Pulmonary artery endothelial cell (primary cell): ENCODE measurements at regions not wholly inside any gene's neighbourhood (a gene's known extent, or its start where the extent isn't known, plus 50 kb on each side); places are given as distances from the start of the nearest gene placed in this dataset.

Source experiments
- DNase-seq: peaks from one replicate; pipeline ENCODE4 v3.0.0-alpha.2; 2011; ENCODE audit warnings: low read depth, low spot score

- DNase-seq = no peak
These were observed 169.4 kb downstream of the WT1 start for GRCh38 chr11:32265911-32266310.

DNA sequence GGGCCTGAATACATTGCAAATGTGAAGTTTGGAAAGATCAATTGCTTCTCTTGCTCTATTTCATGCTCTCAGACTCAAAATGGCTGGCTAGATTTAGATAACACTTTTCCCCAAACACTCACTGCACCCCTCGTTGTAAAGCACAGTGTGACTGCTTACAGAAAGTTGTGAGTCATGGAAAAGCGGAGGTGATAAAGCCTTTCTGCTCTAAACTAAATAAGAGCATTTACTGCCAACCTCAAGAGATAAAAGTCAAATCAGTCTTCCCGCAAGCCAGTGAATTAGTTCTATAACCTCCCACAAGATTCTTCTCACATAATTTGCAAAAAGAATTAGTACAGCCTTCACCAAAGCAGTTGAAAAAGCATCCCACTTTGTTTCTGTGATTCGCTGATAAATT lies 168.7 kb downstream of the WT1 start:
- DNase-seq = no peak

DNA sequence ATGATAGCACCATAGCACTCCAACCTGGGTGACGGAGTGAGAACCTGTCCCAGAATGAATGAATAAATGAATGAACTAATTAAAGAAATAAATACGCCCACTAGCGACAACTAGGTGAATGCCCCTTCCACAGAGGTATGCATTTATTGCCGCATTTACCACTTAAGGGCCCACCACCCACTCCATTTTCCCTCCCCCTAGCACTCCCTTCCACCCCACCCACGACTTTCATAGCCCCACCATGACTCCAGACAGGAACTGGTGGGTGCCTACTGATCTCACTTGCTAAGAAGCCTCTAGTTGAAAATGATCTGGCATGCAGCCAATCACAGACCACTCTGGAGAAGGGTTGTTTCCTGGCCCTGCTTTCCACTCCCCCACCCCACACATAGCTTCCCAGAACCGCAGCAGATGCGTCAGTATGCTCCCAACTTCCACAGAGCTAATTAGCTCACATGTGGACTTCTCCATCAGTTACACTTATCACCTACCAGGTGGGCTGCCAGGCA lies 167.6 kb downstream of the WT1 start:
- no peak for DNase-seq

- no peak for DNase-seq
These were observed 161.4 kb downstream of the WT1 start for GRCh38 chr11:32273931-32274330.

- DNase-seq = no peak
These were observed 155.7 kb downstream of the WT1 start for GRCh38 chr11:32279672-32280071.

DNA sequence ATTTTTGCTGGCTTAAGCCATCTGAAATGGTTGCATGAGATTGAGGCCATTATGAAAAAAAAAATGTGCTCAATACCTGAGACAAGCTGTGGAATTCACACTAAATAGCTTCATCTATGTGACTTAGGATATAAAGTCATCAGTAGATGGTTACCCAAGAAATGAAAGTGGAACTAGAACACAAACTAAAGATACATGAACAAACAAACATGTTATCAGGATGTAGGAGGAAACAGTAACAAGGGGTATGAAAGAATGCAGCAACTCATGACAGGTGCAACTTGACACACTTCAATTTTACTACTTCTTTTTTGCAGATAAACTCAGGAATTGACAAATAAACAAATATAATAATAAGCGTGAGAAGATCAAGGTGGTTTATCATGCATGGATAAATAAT lies 155.0 kb downstream of the WT1 start:
- no peak for DNase-seq

DNA sequence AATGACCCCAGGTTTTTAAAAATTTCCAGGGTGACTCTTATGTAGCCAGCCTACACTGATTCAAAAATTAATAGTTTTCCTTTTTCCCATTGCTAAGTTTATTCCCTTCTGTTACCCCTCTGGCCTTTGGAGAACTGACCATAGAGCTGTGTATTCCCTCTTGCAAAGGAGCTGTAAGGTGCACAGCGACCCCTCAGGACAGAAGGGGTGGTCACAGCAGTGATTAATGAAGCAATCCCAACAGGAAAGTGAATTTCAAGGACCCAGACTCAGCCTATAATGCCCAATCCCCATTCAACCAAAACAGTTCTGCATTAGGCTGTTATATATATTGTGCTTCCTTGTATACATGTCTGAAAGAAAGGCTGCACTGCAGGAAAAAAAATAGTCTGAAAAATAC lies 147.1 kb downstream of the WT1 start:
- no peak for DNase-seq

DNA sequence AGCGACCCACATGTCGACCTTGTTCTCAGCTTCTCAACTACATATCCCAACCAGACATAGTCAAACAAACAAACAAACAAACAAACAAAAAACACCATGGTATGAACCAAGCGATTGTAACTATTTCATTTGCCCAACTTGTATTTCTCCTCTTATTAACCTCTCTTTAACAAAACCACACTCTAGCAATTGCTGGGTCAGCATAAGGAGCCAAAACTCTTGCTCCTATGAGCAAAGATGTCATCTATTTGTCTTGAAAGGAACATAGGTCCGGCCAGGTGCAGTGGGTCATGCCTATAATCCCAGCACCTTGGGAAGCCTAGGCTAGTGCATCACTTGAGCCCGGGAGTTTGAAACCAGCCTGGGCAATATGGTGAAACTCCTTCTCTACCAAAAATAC lies 145.6 kb downstream of the WT1 start:
- DNase-seq = no peak

GRCh38 chr11:32290783-32291182 lies 144.6 kb downstream of the WT1 start:
- DNase-seq = no peak

DNA sequence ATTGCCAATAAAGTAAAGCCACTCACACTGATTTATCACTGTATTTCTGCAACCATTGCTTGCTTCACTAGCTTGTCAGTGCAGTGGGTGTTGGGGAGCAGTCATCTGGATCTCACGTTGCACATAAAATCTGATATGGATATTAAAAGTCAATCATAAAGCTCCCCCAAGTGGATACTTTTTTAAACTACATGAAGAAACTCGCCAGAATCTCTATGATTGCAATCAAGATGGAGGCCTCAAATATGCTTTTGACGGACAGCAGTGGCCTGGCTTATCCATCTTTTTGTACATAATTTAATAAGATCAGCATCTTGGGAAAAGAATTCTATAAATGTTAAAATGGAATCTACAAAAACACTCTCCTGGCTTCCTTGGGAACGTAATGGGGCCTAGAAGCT lies 137.7 kb downstream of the WT1 start:
- DNase-seq = no peak

GRCh38 chr11:32302826-32303225 lies 132.5 kb downstream of the WT1 start:
- DNase-seq = no peak

GRCh38 chr11:32304521-32304920 lies 130.8 kb downstream of the WT1 start:
- no peak for DNase-seq

GRCh38 chr11:32305460-32305859 lies 129.9 kb downstream of the WT1 start:
- DNase-seq = no peak

- no peak for DNase-seq
These were observed 127.9 kb downstream of the WT1 start for GRCh38 chr11:32307471-32307870.

GRCh38 chr11:32307913-32308312 lies 127.4 kb downstream of the WT1 start:
- DNase-seq = no peak

- DNase-seq = no peak
These were observed 125.7 kb downstream of the WT1 start for GRCh38 chr11:32309530-32310213.

GRCh38 chr11:32310214-32310601 lies 125.1 kb downstream of the WT1 start:
- no peak for DNase-seq

- DNase-seq = no peak
These were observed 123.8 kb downstream of the WT1 start for GRCh38 chr11:32311346-32312065.

DNA sequence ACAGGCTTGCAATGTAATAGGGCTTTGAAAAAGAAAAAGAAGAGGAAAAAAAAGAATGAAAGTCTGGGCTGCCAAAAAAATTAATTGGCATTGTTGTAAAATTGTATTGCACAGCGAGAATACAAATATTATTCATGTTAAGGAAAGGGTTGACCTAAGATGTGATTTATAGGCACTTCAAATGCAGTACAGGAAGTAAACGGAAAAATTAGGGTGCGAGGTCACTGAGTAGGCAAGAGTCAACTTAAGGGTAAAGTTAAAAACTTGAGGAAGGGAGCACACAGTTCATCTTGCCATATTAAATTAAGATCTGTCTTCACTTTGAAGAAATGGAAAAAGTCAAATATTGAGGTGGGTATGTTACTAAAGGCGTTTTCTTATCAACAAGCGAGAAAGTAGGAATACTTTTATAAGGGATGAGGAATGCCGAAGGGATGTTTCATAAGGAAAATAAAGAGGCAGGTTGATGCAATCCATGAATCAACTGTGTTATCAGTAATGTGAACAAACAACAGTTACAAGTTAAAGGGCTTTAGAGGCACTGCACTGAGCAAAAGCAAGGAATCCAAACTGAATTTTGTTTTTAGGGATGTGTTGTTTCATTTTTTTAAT lies 123.0 kb downstream of the WT1 start:
- no peak for DNase-seq

GRCh38 chr11:32312865-32313403 lies 122.4 kb downstream of the WT1 start:
- no peak for DNase-seq

DNA sequence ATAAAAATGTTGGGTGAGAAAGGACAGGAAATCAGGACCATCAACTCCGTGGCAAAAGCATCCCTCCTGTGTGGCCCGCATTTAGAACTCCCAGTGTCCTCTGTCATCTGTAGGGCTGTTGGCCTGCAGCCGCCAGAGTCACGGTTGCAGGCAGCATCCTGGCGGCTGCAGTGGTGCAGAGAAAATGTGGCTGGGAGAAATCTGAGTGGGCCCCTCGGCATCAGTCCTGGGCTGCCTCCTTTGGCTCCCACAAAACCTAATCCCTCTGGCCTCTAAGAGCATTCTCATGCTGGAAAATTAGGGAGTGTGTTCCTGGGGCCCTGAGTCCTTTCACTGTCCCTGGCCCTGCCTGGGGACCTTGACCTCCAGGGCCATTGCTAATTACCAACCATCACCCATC lies 121.9 kb downstream of the WT1 start:
- no peak for DNase-seq

GRCh38 chr11:32315121-32315520 lies 120.2 kb downstream of the WT1 start:
- no peak for DNase-seq
